HAP-1 (cell line): ENCODE measurements at regions not wholly inside any gene's neighbourhood (a gene's known extent, or its start where the extent isn't known, plus 50 kb on each side); places are given as distances from the start of the nearest gene placed in this dataset.
"Not testable (repeated sequence)": the region's sequence is repeated elsewhere in the genome, so short reads cannot be mapped to it uniquely, and the experiment has no call there.

ENCODE experiments used
- DNase-seq, 2 experiments: peaks; one replicate each; pipeline ENCODE4 v3.0.0-alpha.2; 2016 to 2020; ENCODE audit warnings: low spot score in 2 of 2
- H3K27me3 ChIP-seq: fragments of 250-450 bp; sonication (Bioruptor Pico); 2 replicates; pipeline ENCODE4 v1.5.1; 2020; ENCODE audit warnings: low read depth, mild to moderate bottlenecking, moderate library complexity
- H3K36me3 ChIP-seq: fragments of 250-450 bp; sonication (Bioruptor Pico); replicated peaks from 2 replicates; pipeline ENCODE4 v1.5.1; 2020; ENCODE audit warnings: mild to moderate bottlenecking
- H3K4me1 ChIP-seq: fragments of 250-450 bp; sonication (Bioruptor Pico); 2 replicates; pipeline ENCODE4 v1.5.1; 2020; ENCODE audit warnings: mild to moderate bottlenecking
- H3K4me3 ChIP-seq: fragments of 250-450 bp; sonication (Bioruptor Pico); 2 replicates; pipeline ENCODE4 v1.5.1; 2020; ENCODE audit warnings: mild to moderate bottlenecking, moderate library complexity
- H3K9me3 ChIP-seq: fragments of 250-450 bp; sonication (Bioruptor Pico); 2 replicates; pipeline ENCODE4 v1.5.1; 2020; ENCODE audit warnings: mild to moderate bottlenecking, moderate library complexity
- in situ Hi-C: fragments of 300-500 bp; cut with MboI; formaldehyde crosslinking; loops from 3 replicates; pipeline ENCODE4 v1.14.3; 2020; ENCODE audit warnings: low sequenced_read_pairs, inconsistent platforms, mixed read lengths

GRCh38 chr2:138090330-138090729 is 126.1 kb downstream of the HNMT start:
- no peak overlapping the region for H3K4me3 ChIP-seq
- H3K36me3 ChIP-seq = no peaks in the 10 kb centered on the region
- in situ Hi-C loops = loop anchor here (10.0 kb wide), 1 partner anchor 146 kb away; no protein-coding TSS in a partner anchor
- no peaks in the 10 kb centered on the region for H3K27me3 ChIP-seq
- H3K9me3 ChIP-seq = no peaks in the 10 kb centered on the region
- DNase-seq = peak; percentile 23 to 54
- H3K4me1 ChIP-seq = peaks cover 19% of the 10 kb centered on the region

GRCh38 chr2:138093455-138093854 is 129.2 kb downstream of the HNMT start:
- in situ Hi-C loops = loop anchor here (10.0 kb wide), 1 partner anchor 149 kb away; no protein-coding TSS in a partner anchor

GRCh38 chr2:138094031-138094430 is 129.8 kb downstream of the HNMT start:
- Histone ChIP-seq H3K4me3 (no peak overlapping the region), H3K4me1 (peaks cover 2% of the 10 kb centered on the region), H3K27me3 (no peaks in the 10 kb centered on the region), H3K9me3 (no peaks in the 10 kb centered on the region), H3K36me3 (no peaks in the 10 kb centered on the region)
- in situ Hi-C loops = loop anchor here (10.0 kb wide), 1 partner anchor 149 kb away; no protein-coding TSS in a partner anchor
- peak; percentile 28 to 46 for DNase-seq

More at GRCh38 chr2:138093455-138093854, 129.2 kb downstream of the HNMT start:
- H3K9me3 ChIP-seq = no peaks in the 10 kb centered on the region
- H3K4me3 ChIP-seq = no peak overlapping the region
- DNase-seq = no peak
- peaks cover 2% of the 10 kb centered on the region for H3K4me1 ChIP-seq
- H3K36me3 ChIP-seq = no peaks in the 10 kb centered on the region
- H3K27me3 ChIP-seq = no peaks in the 10 kb centered on the region

- Histone ChIP-seq H3K4me1 (peaks cover 2% of the 10 kb centered on the region), H3K36me3 (no peaks in the 10 kb centered on the region), H3K27me3 (no peaks in the 10 kb centered on the region), H3K4me3 (no peak overlapping the region), H3K9me3 (no peaks in the 10 kb centered on the region)
- no peak for DNase-seq
- in situ Hi-C loops = loop anchor here (10.0 kb wide), 1 partner anchor 151 kb away; no protein-coding TSS in a partner anchor
Measured at GRCh38 chr2:138095336-138095735, 131.1 kb downstream of the HNMT start.

- H3K4me1 ChIP-seq, DNase-seq, H3K27me3 ChIP-seq, H3K9me3 ChIP-seq, H3K4me3 ChIP-seq, H3K36me3 ChIP-seq: not testable (repeated sequence)
- in situ Hi-C loops = loop anchor here (10.0 kb wide), 1 partner anchor 154 kb away; no protein-coding TSS in a partner anchor
Measured at GRCh38 chr2:138099288-138099687, 135.0 kb downstream of the HNMT start.

- in situ Hi-C loops = no loop called here
- H3K27me3 ChIP-seq = no peaks in the 10 kb centered on the region
- no peaks in the 10 kb centered on the region for H3K9me3 ChIP-seq
- no peak overlapping the region for H3K4me3 ChIP-seq
- no peak for DNase-seq
- H3K36me3 ChIP-seq = no peaks in the 10 kb centered on the region
- no peaks in the 10 kb centered on the region for H3K4me1 ChIP-seq
Measured at GRCh38 chr2:138101718-138102117, 137.4 kb downstream of the HNMT start.

- in situ Hi-C loops = no loop called here
- Histone ChIP-seq H3K9me3 (no peaks in the 10 kb centered on the region), H3K27me3 (no peaks in the 10 kb centered on the region), H3K4me3 (no peak overlapping the region), H3K4me1 (no peaks in the 10 kb centered on the region), H3K36me3 (no peaks in the 10 kb centered on the region)
- DNase-seq = no peak
Measured at GRCh38 chr2:138102664-138103063, 138.4 kb downstream of the HNMT start.

- H3K27me3 ChIP-seq = no peaks in the 10 kb centered on the region
- no peak for DNase-seq
- no peaks in the 10 kb centered on the region for H3K4me1 ChIP-seq
- H3K4me3 ChIP-seq = no peak overlapping the region
- no peaks in the 10 kb centered on the region for H3K36me3 ChIP-seq
- in situ Hi-C loops = no loop called here
- H3K9me3 ChIP-seq = no peaks in the 10 kb centered on the region
Measured at GRCh38 chr2:138103156-138103555, 138.9 kb downstream of the HNMT start.

- Histone ChIP-seq H3K36me3 (no peaks in the 10 kb centered on the region), H3K4me3 (no peak overlapping the region), H3K27me3 (no peaks in the 10 kb centered on the region), H3K9me3 (no peaks in the 10 kb centered on the region), H3K4me1 (no peaks in the 10 kb centered on the region)
- in situ Hi-C loops = no loop called here
- no peak for DNase-seq
Measured at GRCh38 chr2:138104071-138104470, 139.8 kb downstream of the HNMT start.

- H3K9me3 ChIP-seq = no peaks in the 10 kb centered on the region
- H3K36me3 ChIP-seq = no peaks in the 10 kb centered on the region
- H3K4me1 ChIP-seq = no peaks in the 10 kb centered on the region
- in situ Hi-C loops = no loop called here
- no peak overlapping the region for H3K4me3 ChIP-seq
- no peak for DNase-seq
- H3K27me3 ChIP-seq = no peaks in the 10 kb centered on the region
Measured at GRCh38 chr2:138105358-138105757, 141.1 kb downstream of the HNMT start.

- DNase-seq = no peak
- in situ Hi-C loops = no loop called here
- H3K27me3 ChIP-seq = no peaks in the 10 kb centered on the region
- H3K4me1 ChIP-seq = no peaks in the 10 kb centered on the region
- H3K36me3 ChIP-seq = no peaks in the 10 kb centered on the region
- no peak overlapping the region for H3K4me3 ChIP-seq
- no peaks in the 10 kb centered on the region for H3K9me3 ChIP-seq
Measured at GRCh38 chr2:138106606-138107005, 142.3 kb downstream of the HNMT start.

GRCh38 chr2:138107288-138107687 is 143.0 kb downstream of the HNMT start:
- Histone ChIP-seq H3K36me3 (no peaks in the 10 kb centered on the region), H3K9me3 (no peaks in the 10 kb centered on the region), H3K27me3 (no peaks in the 10 kb centered on the region), H3K4me1 (no peaks in the 10 kb centered on the region), H3K4me3 (no peak overlapping the region)
- in situ Hi-C loops = no loop called here
- no peak for DNase-seq

- DNase-seq = no peak
- H3K27me3 ChIP-seq = no peaks in the 10 kb centered on the region
- in situ Hi-C loops = no loop called here
- H3K4me1 ChIP-seq = no peaks in the 10 kb centered on the region
- H3K4me3 ChIP-seq = no peak overlapping the region
- no peaks in the 10 kb centered on the region for H3K36me3 ChIP-seq
- H3K9me3 ChIP-seq = no peaks in the 10 kb centered on the region
Measured at GRCh38 chr2:138110453-138111083, 146.3 kb downstream of the HNMT start.

GRCh38 chr2:138112536-138112935 is 148.3 kb downstream of the HNMT start:
- no peak overlapping the region for H3K4me3 ChIP-seq
- H3K9me3 ChIP-seq = no peaks in the 10 kb centered on the region
- no peaks in the 10 kb centered on the region for H3K4me1 ChIP-seq
- in situ Hi-C loops = no loop called here
- no peak for DNase-seq
- no peaks in the 10 kb centered on the region for H3K27me3 ChIP-seq
- H3K36me3 ChIP-seq = no peaks in the 10 kb centered on the region
